ENCODE measurements at regions not wholly inside any gene's neighbourhood (a gene's known extent, or its start where the extent isn't known, plus 50 kb on each side); places are given as distances from the start of the nearest gene placed in this dataset.

DNA sequence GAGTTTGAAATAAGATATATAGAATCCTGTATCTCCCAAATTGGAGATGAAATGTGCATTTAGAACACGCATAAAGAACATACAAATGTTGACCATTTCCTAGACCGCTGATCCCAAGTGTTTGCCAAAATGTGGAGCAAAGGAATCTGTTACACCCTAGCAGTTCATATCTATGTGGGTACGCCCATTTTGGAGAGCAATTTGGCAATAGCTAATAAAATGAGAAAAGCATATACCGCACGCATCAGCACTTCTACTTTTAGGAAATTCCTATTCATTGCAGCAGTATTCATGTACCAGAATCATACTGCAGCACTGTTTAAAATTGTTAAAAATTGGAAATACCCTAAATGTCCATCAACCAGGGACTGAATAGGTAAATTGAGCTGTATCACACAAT lies 937.8 kb downstream of the BCL11B start:
- H3K4me1 ChIP-seq (ENCODE audit: control insufficient read depth, insufficient read depth, low read length): no peaks in the 10 kb centered on the region
- H3K14ac ChIP-seq (replicated peaks; ENCODE audit: low read depth, low read length): no peak overlapping the region
- no peak overlapping the region for H4K8ac ChIP-seq (ENCODE audit: low read depth in 2 of 2, low read length in 2 of 2)
- no peak overlapping the region for H3K27ac ChIP-seq (ENCODE audit: insufficient read depth, low read length)
- H2AK9ac ChIP-seq (replicated peaks; ENCODE audit: low read depth, low read length, poor library complexity): no peak overlapping the region
- no peak for ATAC-seq (ENCODE audit: low read depth)
- no peak overlapping the region for H4K5ac ChIP-seq (ENCODE audit: low read depth, low read length)
- no peak overlapping the region for H2BK15ac ChIP-seq (ENCODE audit: low read depth, low read length)
- H3K27me3 ChIP-seq (ENCODE audit: control insufficient read depth, insufficient read depth, low read length): no peaks in the 10 kb centered on the region
- dilution Hi-C loops (cut with HindIII; ENCODE audit: low sequenced_read_pairs, unreplicated experiment): no loop called here
- H3K36me3 ChIP-seq (ENCODE audit: control insufficient read depth, insufficient read depth, low read length): no peaks in the 10 kb centered on the region
- H3K9ac ChIP-seq (ENCODE audit: low read depth, low read length): no peak overlapping the region
- POLR2A ChIA-PET (ENCODE audit: unreplicated experiment): no interaction called here
- H3K9me3 ChIP-seq (ENCODE audit: control insufficient read depth, insufficient read depth, low read length): peaks cover 6% of the 10 kb centered on the region
- H2BK120ac ChIP-seq (ENCODE audit: low read depth, low read length): no peak overlapping the region
- no peak overlapping the region for H2BK20ac ChIP-seq (ENCODE audit: low read depth, low read length)
- intact Hi-C loops (cut with micrococcal nuclease): no loop called here
- in situ Hi-C loops (cut with MboI; ENCODE audit: low sequenced_read_pairs): no loop called here
- no peaks in the 10 kb centered on the region for H3K9me1 ChIP-seq (ENCODE audit: insufficient read depth, low read length)
- WGBS, 2 experiments (ENCODE audit: extremely low coverage in 2 of 2, insufficient read length in 1 of 2): no CpG with 5 or more reads among the region's 5 CpGs
- no peak overlapping the region for H3K56ac ChIP-seq (ENCODE audit: extremely low read depth, insufficient read depth, low read length)
- TF ChIP-seq NFE2L2 (IDR thresholded peaks at IDR 0.05; ENCODE audit: low read depth, low read length): no peak
- no peak for TF ChIP-seq RFX5 (IDR thresholded peaks at IDR 0.05; ENCODE audit: low read depth, low read length)
- TF ChIP-seq BHLHE40 (IDR thresholded peaks at IDR 0.05; ENCODE audit: low read depth, low read length): no peak
- TF ChIP-seq SMC3 (IDR thresholded peaks at IDR 0.05; ENCODE audit: low read depth, low read length): no peak
- TF ChIP-seq, protein P1, sequence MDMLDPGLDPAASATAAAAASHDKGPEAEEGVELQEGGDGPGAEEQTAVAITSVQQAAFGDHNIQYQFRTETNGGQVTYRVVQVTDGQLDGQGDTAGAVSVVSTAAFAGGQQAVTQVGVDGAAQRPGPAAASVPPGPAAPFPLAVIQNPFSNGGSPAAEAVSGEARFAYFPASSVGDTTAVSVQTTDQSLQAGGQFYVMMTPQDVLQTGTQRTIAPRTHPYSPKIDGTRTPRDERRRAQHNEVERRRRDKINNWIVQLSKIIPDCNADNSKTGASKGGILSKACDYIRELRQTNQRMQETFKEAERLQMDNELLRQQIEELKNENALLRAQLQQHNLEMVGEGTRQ (IDR thresholded peaks at IDR 0.05; ENCODE audit: low read depth, low read length): no peak
- no peak for TF ChIP-seq MXI1 (IDR thresholded peaks at IDR 0.05; ENCODE audit: borderline replicate concordance, low read depth, low read length)
- no peak for TF ChIP-seq POLR2A (IDR thresholded peaks at IDR 0.05; ENCODE audit: low read depth, low read length)
- TF ChIP-seq CHD1 (IDR thresholded peaks at IDR 0.05; ENCODE audit: low read depth, low read length): no peak
- CTCF ChIA-PET: no interaction called here
- no peak overlapping the region for H3K4me3 ChIP-seq (ENCODE audit: insufficient read depth, low read depth, low read length)
- no peak overlapping the region for H2BK5ac ChIP-seq (ENCODE audit: low read depth, low read length, poor library complexity, severe bottlenecking)
- H4K20me1 ChIP-seq (ENCODE audit: insufficient read depth, low read length): no peaks in the 10 kb centered on the region
- H2AK5ac ChIP-seq (ENCODE audit: low read depth, low read length): no peak overlapping the region
- no peak overlapping the region for H3K23ac ChIP-seq (ENCODE audit: low read depth, low read length)
- H3K4ac ChIP-seq (ENCODE audit: low read depth, low read length): no peak overlapping the region
- H3K4me2 ChIP-seq (ENCODE audit: low read depth, low read length): no peak overlapping the region
- H3K18ac ChIP-seq (ENCODE audit: low read depth, low read length): no peak overlapping the region
- no TSS peak for BruUV-seq (replicated peaks)
- DNase-seq: no peak
- H3K79me1 ChIP-seq (ENCODE audit: low read depth in 1 of 2, low read length in 2 of 2): no peaks in the 10 kb centered on the region
- no peak overlapping the region for H4K91ac ChIP-seq (ENCODE audit: insufficient read depth, low read depth, low read length)
- H2AFZ ChIP-seq (replicated peaks; ENCODE audit: low read length, poor library complexity): no peak overlapping the region

All from IMR-90 (cell line).